H1 (cell line): ENCODE measurements at regions not wholly inside any gene's neighbourhood (a gene's known extent, or its start where the extent isn't known, plus 50 kb on each side); places are given as distances from the start of the nearest gene placed in this dataset.

ENCODE experiments used
- CTCF ChIA-PET: fragments of 300-600 bp; sonication (Branson Sonifier 250); formaldehyde crosslinking; loops from one replicate; lab custom pipeline; 2021; ENCODE audit not compliant: partially characterized antibody; lab: Charles Lee
- POLR2A ChIA-PET: fragments of 300-600 bp; sonication (Branson Sonifier 250); formaldehyde crosslinking; loops from one replicate; lab custom pipeline; 2021; ENCODE audit warnings: inconsistent platforms; ENCODE audit not compliant: partially characterized antibody; lab: Charles Lee
- DNase-seq, 2 experiments: peaks; one replicate each; pipeline versions ENCODE4 v3.0.0 to v3.0.0-alpha.2; 2010 to 2022; ENCODE audit warnings: low spot score in 2 of 2, low read depth in 1 of 2, mixed read lengths in 1 of 2
- FAIRE-seq: peaks from 2 replicates; lab custom pipeline; 2011; peaks lifted over from hg19 to GRCh38; lab: Jason Lieb, UNC
- H2AFZ ChIP-seq: 2 replicates; pipeline ENCODE4 v1.8.1; 2012; ENCODE audit warnings: low read length, inconsistent platforms
- H2AK5ac ChIP-seq: 2 replicates; pipeline ENCODE4 v1.6.1; 2013; ENCODE audit warnings: low read depth, low read length
- H2BK120ac ChIP-seq: replicated peaks from 2 replicates; pipeline ENCODE3; 2013; ENCODE audit warnings: low read depth, low read length, inconsistent platforms
- H2BK12ac ChIP-seq: 2 replicates; pipeline ENCODE4 v1.6.1; 2013; ENCODE audit warnings: low read depth, low read length
- H2BK15ac ChIP-seq: 2 replicates; pipeline ENCODE4 v1.6.1; 2013; ENCODE audit warnings: low read length
- H2BK20ac ChIP-seq: 2 replicates; pipeline ENCODE4 v1.6.1; 2013; ENCODE audit warnings: low read length
- H2BK5ac ChIP-seq: 2 replicates; pipeline ENCODE4 v1.6.1; 2013; ENCODE audit warnings: low read depth, low read length
- H3K14ac ChIP-seq: 2 replicates; pipeline ENCODE4 v1.6.1; 2013; ENCODE audit warnings: inconsistent platforms; ENCODE audit not compliant: insufficient read length
- H3K18ac ChIP-seq: 2 replicates; pipeline ENCODE4 v1.6.1; 2013; ENCODE audit warnings: low read length; ENCODE audit errors: extremely low read depth
- H3K23ac ChIP-seq: 2 replicates; pipeline ENCODE4 v1.6.1; 2013; ENCODE audit warnings: inconsistent platforms; ENCODE audit not compliant: insufficient read length
- H3K23me2 ChIP-seq: 2 replicates; pipeline ENCODE4 v1.6.1; 2013; ENCODE audit warnings: low read depth, low read length
- H3K27ac ChIP-seq: 2 replicates; pipeline ENCODE4 v1.6.1; 2011; ENCODE audit warnings: low read depth, low read length, inconsistent platforms
- H3K27me3 ChIP-seq, 4 experiments: replicated peaks in 1 of 4; 1 replicate in 1 of 4; 2 replicates in 3 of 4; pipeline versions ENCODE4 v1.6.1 to v1.8.1; 2011 to 2013; ENCODE audit warnings: low read length in 3 of 4, mild to moderate bottlenecking in 3 of 4, inconsistent platforms in 2 of 4, mixed read lengths in 2 of 4, moderate library complexity in 1 of 4; ENCODE audit not compliant: control insufficient read depth in 3 of 4, insufficient read depth in 3 of 4; ENCODE audit errors: extremely low read depth in 1 of 4
- H3K36me3 ChIP-seq, 4 experiments: 2 replicates each; pipeline versions ENCODE4 v1.6.1 to v1.8.1; 2011 to 2013; ENCODE audit warnings: mild to moderate bottlenecking in 4 of 4, low read length in 3 of 4, moderate library complexity in 2 of 4, control low read depth in 1 of 4, inconsistent platforms in 1 of 4; ENCODE audit not compliant: insufficient read depth in 4 of 4, control insufficient read depth in 2 of 4
- H3K4ac ChIP-seq: replicated peaks from 2 replicates; pipeline ENCODE3; 2013; ENCODE audit warnings: low read length, low read depth, mixed read lengths, inconsistent platforms; ENCODE audit not compliant: insufficient read length
- H3K4me1 ChIP-seq, 4 experiments: replicated peaks in 1 of 4; 1 replicate in 1 of 4; 2 replicates in 3 of 4; pipeline versions ENCODE4 v1.6.1 to v1.8.1; 2011 to 2013; ENCODE audit warnings: low read length in 3 of 4, inconsistent platforms in 2 of 4, mixed read lengths in 1 of 4; ENCODE audit not compliant: insufficient read depth in 4 of 4, control insufficient read depth in 3 of 4
- H3K4me2 ChIP-seq, 2 experiments: 2 replicates each; pipeline versions ENCODE4 v1.6.1 to v1.8.1; 2011 to 2013; ENCODE audit warnings: low read depth in 2 of 2, low read length in 2 of 2, control low read depth in 1 of 2, inconsistent platforms in 1 of 2, mild to moderate bottlenecking in 1 of 2; ENCODE audit not compliant: insufficient read depth in 1 of 2
- H3K4me3 ChIP-seq, 4 experiments: fragments of 200-600, 300-600 bp in 1 of 4; sonication (generic), shearing (Covaris generic), sonication (Bioruptor Twin) in 1 of 4; 2 replicates each; pipeline versions ENCODE4 v1.5.1 to v1.8.1; 2011 to 2016; ENCODE audit warnings: low read length in 4 of 4, low read depth in 3 of 4, control low read depth in 2 of 4, inconsistent platforms in 2 of 4, mild to moderate bottlenecking in 2 of 4, mixed read lengths in 1 of 4, moderate library complexity in 1 of 4; ENCODE audit not compliant: insufficient read depth in 2 of 4; ENCODE audit errors: extremely low read depth in 1 of 4
- H3K56ac ChIP-seq: replicated peaks from 2 replicates; pipeline ENCODE3; 2013; ENCODE audit warnings: low read depth, mild to moderate bottlenecking, mixed read lengths, low read length, inconsistent platforms; ENCODE audit not compliant: insufficient read length
- H3K79me1 ChIP-seq: 2 replicates; pipeline ENCODE4 v1.6.1; 2013; ENCODE audit warnings: low read depth, low read length, control low read depth
- H3K79me2 ChIP-seq, 2 experiments: 2 replicates each; pipeline versions ENCODE4 v1.6.1 to v1.8.1; 2012 to 2013; ENCODE audit warnings: low read length in 2 of 2, mild to moderate bottlenecking in 2 of 2, inconsistent platforms in 1 of 2; ENCODE audit not compliant: insufficient read depth in 2 of 2, control insufficient read depth in 1 of 2
- H3K9ac ChIP-seq, 4 experiments: replicated peaks in 1 of 4; 1 replicate in 1 of 4; 2 replicates in 3 of 4; pipeline versions ENCODE4 v1.6.1 to v1.8.1; 2011 to 2013; ENCODE audit warnings: low read depth in 3 of 4, low read length in 3 of 4, control low read depth in 2 of 4, mild to moderate bottlenecking in 2 of 4, moderate library complexity in 2 of 4, inconsistent platforms in 1 of 4; ENCODE audit errors: extremely low read depth in 1 of 4
- H3K9me3 ChIP-seq, 2 experiments: 2 replicates each; pipeline versions ENCODE4 v1.6.1 to v1.8.1; 2012 to 2013; ENCODE audit warnings: mild to moderate bottlenecking in 2 of 2, moderate library complexity in 2 of 2, control low read depth in 1 of 2, inconsistent platforms in 1 of 2, low read depth in 1 of 2, low read length in 1 of 2, mixed read lengths in 1 of 2; ENCODE audit not compliant: insufficient read depth in 2 of 2
- H4K20me1 ChIP-seq, 2 experiments: replicated peaks in 1 of 2; 2 replicates each; pipeline versions ENCODE3 to v1.8.1; 2011 to 2013; ENCODE audit warnings: inconsistent platforms in 2 of 2, low read length in 2 of 2, mild to moderate bottlenecking in 1 of 2; ENCODE audit not compliant: insufficient read depth in 2 of 2, control insufficient read depth in 1 of 2
- H4K5ac ChIP-seq: 2 replicates; pipeline ENCODE4 v1.6.1; 2013; ENCODE audit warnings: low read length, low read depth, mixed read lengths, inconsistent platforms; ENCODE audit not compliant: insufficient read length
- H4K8ac ChIP-seq: 2 replicates; pipeline ENCODE4 v1.8.0; 2013; ENCODE audit warnings: mild to moderate bottlenecking, moderate library complexity, low read length, inconsistent platforms; ENCODE audit not compliant: insufficient read depth; ENCODE audit errors: extremely low read depth
- H4K91ac ChIP-seq: replicated peaks from 2 replicates; pipeline ENCODE3; 2013; ENCODE audit warnings: low read length, mixed read lengths, inconsistent platforms; ENCODE audit not compliant: insufficient read length
- CBX8 ChIP-seq: fragments of 300-800, 300-1000 bp; sonication (generic); IDR thresholded peaks from 2 replicates; pipeline ENCODE4 v1.7.1; 2016; ENCODE audit warnings: low read depth, low read length, borderline replicate concordance
- POU5F1 ChIP-seq: IDR thresholded peaks from 2 replicates; pipeline ENCODE4 v1.6.1; 2011; ENCODE audit warnings: low read depth, mild to moderate bottlenecking, low read length, moderate library complexity
- YY1 ChIP-seq: IDR thresholded peaks from 2 replicates; pipeline ENCODE4 v1.6.1; 2011; ENCODE audit warnings: low read depth, mild to moderate bottlenecking, low read length
- WGBS, 2 experiments: shearing (Covaris generic) in 1 of 2; methylation state at CpG; one replicate each; pipeline versions ENCODE4 v1.1.6 to v1.1.7; 2013 to 2015; ENCODE audit warnings: low lambda C conversion rate in 2 of 2, mixed read lengths in 2 of 2, inconsistent platforms in 1 of 2, low coverage in 1 of 2, missing lambda C conversion rate in 1 of 2; ENCODE audit not compliant: insufficient replicate concordance in 2 of 2, insufficient coverage in 1 of 2, insufficient read length in 1 of 2; ENCODE audit errors: extremely low coverage in 1 of 2, missing lambda C conversion rate in 1 of 2; 5-methylcytosine and 5-hydroxymethylcytosine counted together

DNA sequence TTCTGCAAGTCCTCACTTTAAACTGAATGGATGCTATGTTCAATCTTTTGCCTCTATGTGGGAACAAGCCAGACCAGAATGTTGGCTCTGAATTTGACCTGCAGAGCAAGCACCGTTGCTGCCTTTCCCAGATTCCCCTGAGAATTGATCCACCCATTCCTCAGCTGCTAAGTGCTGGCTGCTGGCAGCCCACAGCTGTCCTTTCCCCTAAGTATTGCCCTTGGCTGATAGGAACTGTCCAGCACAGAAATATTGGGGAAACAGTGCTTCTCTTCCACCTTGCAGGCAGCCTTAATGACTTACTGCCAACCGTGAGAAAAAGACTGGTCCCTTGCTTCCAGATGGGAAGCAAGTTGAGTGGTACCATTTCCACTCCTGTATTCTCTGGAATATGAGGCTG lies 475.9 kb downstream of the PDHA2 start:
- H3K9ac ChIP-seq = no peak overlapping the region
- H3K79me1 ChIP-seq = no peaks in the 10 kb centered on the region
- H3K27ac ChIP-seq = no peak overlapping the region
- no peak overlapping the region for H3K18ac ChIP-seq
- H4K8ac ChIP-seq = no peak overlapping the region
- H2BK5ac ChIP-seq = no peak overlapping the region
- ChIA-PET CTCF (no interaction called here), POLR2A (no interaction called here)
- 86% methylated on average over 2 of the region's 2 CpGs; no CpG with 5 or more reads in 1 of the 2 experiments for WGBS, 2 experiments
- no peaks in the 10 kb centered on the region for H3K79me2 ChIP-seq
- H4K91ac ChIP-seq = no peak overlapping the region
- H2BK20ac ChIP-seq = no peak overlapping the region
- H3K27me3 ChIP-seq = no peaks in the 10 kb centered on the region
- H3K14ac ChIP-seq = no peak overlapping the region
- no peaks in the 10 kb centered on the region for H3K36me3 ChIP-seq
- TF ChIP-seq POU5F1 = no peak
- TF ChIP-seq CBX8 = no peak
- TF ChIP-seq YY1 = no peak
- H3K4me2 ChIP-seq = no peak overlapping the region
- FAIRE-seq = no peak
- H2BK120ac ChIP-seq = no peak overlapping the region
- no peak overlapping the region for H4K5ac ChIP-seq
- no peak overlapping the region for H2AK5ac ChIP-seq
- no peak overlapping the region for H3K4ac ChIP-seq
- no peak for DNase-seq
- H3K56ac ChIP-seq = no peak overlapping the region
- H4K20me1 ChIP-seq = no peaks in the 10 kb centered on the region
- no peaks in the 10 kb centered on the region for H3K23me2 ChIP-seq
- no peak overlapping the region for H3K4me3 ChIP-seq
- H2BK12ac ChIP-seq = no peak overlapping the region
- no peak overlapping the region for H2BK15ac ChIP-seq
- H3K4me1 ChIP-seq = no peaks in the 10 kb centered on the region
- no peaks in the 10 kb centered on the region for H3K9me3 ChIP-seq
- 0 out of 2 replicates have a peak overlapping the region, but pooled peaks have one; percentile 16 for H2AFZ ChIP-seq
- H3K23ac ChIP-seq = no peak overlapping the region
